Lower leg skin (tissue), 3 donors: ENCODE measurements at regions not wholly inside any gene's neighbourhood (a gene's known extent, or its start where the extent isn't known, plus 50 kb on each side); places are given as distances from the start of the nearest gene placed in this dataset.

Experiments
- CTCF ChIP-seq, 3 donors: fragments of 450-650 bp; IDR thresholded peaks; one replicate each; pipeline ENCODE4 v1.5.1; 2016; ENCODE audit warnings: antibody characterized with exemption in 3 of 3, mild to moderate bottlenecking in 3 of 3, moderate library complexity in 2 of 3
- POLR2A ChIP-seq, 2 donors: fragments of 450-650 bp; IDR thresholded peaks; one replicate each; pipeline ENCODE4 v1.6.1; 2016 to 2017; ENCODE audit warnings: antibody characterized with exemption in 2 of 2, mild to moderate bottlenecking in 1 of 2, moderate library complexity in 1 of 2

GRCh38 chr5:116880601-116881000 lies 306.0 kb upstream of the SEMA6A start:
- TF ChIP-seq CTCF (IDR thresholded peaks at IDR 0.05) (no peak), POLR2A (IDR thresholded peaks at IDR 0.05) (no peak)
